Fibroblast of lung (primary cell): ENCODE measurements at regions not wholly inside any gene's neighbourhood (a gene's known extent, or its start where the extent isn't known, plus 50 kb on each side); places are given as distances from the start of the nearest gene placed in this dataset.

Source experiments
- DNase-seq, 2 donors: peaks; one replicate each; pipeline versions ENCODE4 v3.0.0 to v3.0.0-alpha.2; 2010; ENCODE audit warnings: low read depth in 2 of 2
- H2AFZ ChIP-seq: 2 replicates; pipeline ENCODE4 v1.5.1; 2012; ENCODE audit warnings: low read length, control low read depth, inconsistent platforms
- H3K27ac ChIP-seq: 2 replicates; pipeline ENCODE4 v1.5.1; 2011; ENCODE audit warnings: low read length, control low read depth; ENCODE audit not compliant: insufficient read depth
- H3K27me3 ChIP-seq: 2 replicates; pipeline ENCODE4 v1.5.1; 2011; ENCODE audit warnings: mild to moderate bottlenecking, low read length; ENCODE audit not compliant: control insufficient read depth, insufficient read depth
- H3K36me3 ChIP-seq: 2 replicates; pipeline ENCODE4 v1.5.1; 2011; ENCODE audit warnings: low read length; ENCODE audit not compliant: control insufficient read depth, insufficient read depth
- H3K4me1 ChIP-seq: 2 replicates; pipeline ENCODE4 v1.5.1; 2011; ENCODE audit warnings: low read length; ENCODE audit not compliant: control insufficient read depth, insufficient read depth; ENCODE audit errors: extremely low read depth
- H3K4me2 ChIP-seq: 2 replicates; pipeline ENCODE4 v1.5.1; 2011; ENCODE audit warnings: low read length, control low read depth; ENCODE audit not compliant: insufficient read depth; ENCODE audit errors: extremely low read depth
- H3K4me3 ChIP-seq, 4 experiments: fragments of 200-600 bp in 1 of 4; sonication (generic) in 1 of 4; replicated peaks in 1 of 4; 2 replicates each; pipeline ENCODE4 v1.5.1; 2011 to 2016; ENCODE audit warnings: low read length in 4 of 4, low read depth in 3 of 4, mild to moderate bottlenecking in 3 of 4, control low read depth in 2 of 4, inconsistent platforms in 1 of 4, mixed read lengths in 1 of 4; ENCODE audit not compliant: insufficient read depth in 1 of 4; ENCODE audit errors: control extremely low read depth in 1 of 4
- H3K79me2 ChIP-seq: 2 replicates; pipeline ENCODE4 v1.5.1; 2012; ENCODE audit warnings: mild to moderate bottlenecking, low read length, inconsistent platforms; ENCODE audit not compliant: control insufficient read depth, insufficient read depth
- H3K9ac ChIP-seq: 2 replicates; pipeline ENCODE4 v1.5.1; 2011; ENCODE audit warnings: mild to moderate bottlenecking, low read length, control low read depth; ENCODE audit not compliant: insufficient read depth
- H3K9me3 ChIP-seq: 2 replicates; pipeline ENCODE4 v1.5.1; 2012; ENCODE audit warnings: low read depth, low read length; ENCODE audit not compliant: control insufficient read depth, insufficient read depth
- H4K20me1 ChIP-seq: 2 replicates; pipeline ENCODE4 v1.5.1; 2011; ENCODE audit warnings: low read length; ENCODE audit not compliant: control insufficient read depth, insufficient read depth; ENCODE audit errors: extremely low read depth
- EZH2 ChIP-seq: IDR thresholded peaks from 2 replicates; pipeline ENCODE4 v1.5.1; 2012; ENCODE audit warnings: low read length, control low read depth, mild to moderate bottlenecking; ENCODE audit errors: missing control alignments
- TF ChIP-seq, protein P1 (sequence below), 2 donors: IDR thresholded peaks in 1 of 2; conservative IDR thresholded peaks in 1 of 2; 1 replicate in 1 of 2; 2 replicates in 1 of 2; pipeline ENCODE4 v1.5.1; 2011 to 2012; ENCODE audit warnings: low read length in 2 of 2, control low read depth in 1 of 2, inconsistent platforms in 1 of 2, low read depth in 1 of 2, mild to moderate bottlenecking in 1 of 2

DNA sequence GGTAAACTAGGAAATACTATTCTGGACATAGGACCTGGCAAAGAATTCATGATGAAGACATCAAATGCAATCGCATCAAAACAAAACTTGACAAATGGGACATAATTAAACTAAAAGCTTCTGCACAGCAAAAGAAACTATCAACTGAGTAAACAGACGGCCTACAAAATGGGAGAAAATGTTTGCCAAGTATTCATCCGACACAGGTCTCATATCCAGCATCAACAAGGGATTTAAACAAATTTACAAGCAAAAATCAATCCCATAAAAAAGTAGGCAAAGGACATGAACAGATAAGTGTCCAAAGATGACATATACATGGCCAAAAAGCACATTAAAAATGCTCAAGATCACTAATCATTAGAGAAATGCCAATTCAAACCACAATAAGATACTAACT is 1088.9 kb downstream of the NAALADL2 start:
- no peak overlapping the region for H2AFZ ChIP-seq
- no peak overlapping the region for H3K4me2 ChIP-seq
- H3K79me2 ChIP-seq = no peaks in the 10 kb centered on the region
- H4K20me1 ChIP-seq = no peaks in the 10 kb centered on the region
- H3K27ac ChIP-seq = no peak overlapping the region
- DNase-seq = no peak
- H3K4me1 ChIP-seq = no peaks in the 10 kb centered on the region
- no peak overlapping the region for H3K9ac ChIP-seq
- no peaks in the 10 kb centered on the region for H3K36me3 ChIP-seq
- no peaks in the 10 kb centered on the region for H3K9me3 ChIP-seq
- TF ChIP-seq EZH2 = no peak
- TF ChIP-seq, protein P1, sequence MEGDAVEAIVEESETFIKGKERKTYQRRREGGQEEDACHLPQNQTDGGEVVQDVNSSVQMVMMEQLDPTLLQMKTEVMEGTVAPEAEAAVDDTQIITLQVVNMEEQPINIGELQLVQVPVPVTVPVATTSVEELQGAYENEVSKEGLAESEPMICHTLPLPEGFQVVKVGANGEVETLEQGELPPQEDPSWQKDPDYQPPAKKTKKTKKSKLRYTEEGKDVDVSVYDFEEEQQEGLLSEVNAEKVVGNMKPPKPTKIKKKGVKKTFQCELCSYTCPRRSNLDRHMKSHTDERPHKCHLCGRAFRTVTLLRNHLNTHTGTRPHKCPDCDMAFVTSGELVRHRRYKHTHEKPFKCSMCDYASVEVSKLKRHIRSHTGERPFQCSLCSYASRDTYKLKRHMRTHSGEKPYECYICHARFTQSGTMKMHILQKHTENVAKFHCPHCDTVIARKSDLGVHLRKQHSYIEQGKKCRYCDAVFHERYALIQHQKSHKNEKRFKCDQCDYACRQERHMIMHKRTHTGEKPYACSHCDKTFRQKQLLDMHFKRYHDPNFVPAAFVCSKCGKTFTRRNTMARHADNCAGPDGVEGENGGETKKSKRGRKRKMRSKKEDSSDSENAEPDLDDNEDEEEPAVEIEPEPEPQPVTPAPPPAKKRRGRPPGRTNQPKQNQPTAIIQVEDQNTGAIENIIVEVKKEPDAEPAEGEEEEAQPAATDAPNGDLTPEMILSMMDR (conservative IDR thresholded peaks at IDR 0.05 in 1 of 2, IDR thresholded peaks at IDR 0.05 in 1 of 2; ENCODE audit: low read depth in 1 of 2, low read length in 2 of 2) = no peak
- H3K4me3 ChIP-seq = no peak overlapping the region
- H3K27me3 ChIP-seq = no peaks in the 10 kb centered on the region

- no peaks in the 10 kb centered on the region for H3K36me3 ChIP-seq
- no peaks in the 10 kb centered on the region for H3K79me2 ChIP-seq
- TF ChIP-seq EZH2 = no peak
- TF ChIP-seq, protein P1 (conservative IDR thresholded peaks at IDR 0.05 in 1 of 2, IDR thresholded peaks at IDR 0.05 in 1 of 2; ENCODE audit: low read depth in 1 of 2, low read length in 2 of 2) = peak in 1 of 2 donors; percentile 36
- no peak for DNase-seq
- no peaks in the 10 kb centered on the region for H4K20me1 ChIP-seq
- H3K4me1 ChIP-seq = no peaks in the 10 kb centered on the region
- H3K9me3 ChIP-seq = no peaks in the 10 kb centered on the region
- H3K9ac ChIP-seq = no peak overlapping the region
- H3K4me3 ChIP-seq = no peak overlapping the region
- no peaks in the 10 kb centered on the region for H3K27me3 ChIP-seq
- H3K4me2 ChIP-seq = no peak overlapping the region
- H2AFZ ChIP-seq = no peak overlapping the region
- H3K27ac ChIP-seq = no peak overlapping the region
These were observed 1082.2 kb downstream of the NAALADL2 start for GRCh38 chr3:175941352-175941751.

GRCh38 chr3:175940881-175941280 is 1081.7 kb downstream of the NAALADL2 start:
- Histone ChIP-seq H3K79me2 (no peaks in the 10 kb centered on the region), H3K27me3 (no peaks in the 10 kb centered on the region), H3K9ac (no peak overlapping the region), H3K9me3 (no peaks in the 10 kb centered on the region), H4K20me1 (no peaks in the 10 kb centered on the region), H3K4me2 (no peak overlapping the region), H2AFZ (no peak overlapping the region), H3K27ac (no peak overlapping the region), H3K4me3 (no peak overlapping the region), H3K4me1 (no peaks in the 10 kb centered on the region), H3K36me3 (no peaks in the 10 kb centered on the region)
- DNase-seq = no peak
- no peak for TF ChIP-seq EZH2
- TF ChIP-seq, protein P1 (conservative IDR thresholded peaks at IDR 0.05 in 1 of 2, IDR thresholded peaks at IDR 0.05 in 1 of 2; ENCODE audit: low read depth in 1 of 2, low read length in 2 of 2) = no peak
